HG02885 (cell line): ENCODE measurements at regions not wholly inside any gene's neighbourhood (a gene's known extent, or its start where the extent isn't known, plus 50 kb on each side); places are given as distances from the start of the nearest gene placed in this dataset.

Experiments
- ATAC-seq: cut with Tn5 transposase; IDR thresholded peaks from one replicate; pipeline ENCODE4 v1.9.1; 2021; ENCODE audit warnings: mild to moderate bottlenecking; ENCODE audit not compliant: unreplicated experiment, poor library complexity

GRCh38 chr11:15909937-15910598 is 446.3 kb downstream of the SOX6 start:
- no peak for ATAC-seq

DNA sequence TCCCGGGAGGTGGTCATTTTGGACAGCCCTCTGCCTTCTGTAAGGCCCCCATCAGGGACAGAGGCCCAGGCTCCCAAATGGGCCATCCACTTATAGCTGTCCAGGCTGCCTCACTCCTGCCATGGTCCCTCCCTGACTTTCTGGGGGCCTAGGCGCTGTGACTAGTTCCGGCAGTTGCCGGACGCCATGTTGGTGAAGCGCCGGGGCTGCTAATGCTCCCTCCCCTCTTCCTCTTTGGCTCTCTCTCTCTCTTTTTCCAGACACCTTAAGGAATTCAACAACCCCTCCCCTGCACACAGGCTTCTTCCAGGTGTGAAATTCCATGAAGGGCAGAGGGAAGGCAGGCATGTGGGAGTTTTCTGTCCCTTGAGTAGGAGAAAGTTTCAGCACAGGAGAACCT is 445.6 kb downstream of the SOX6 start:
- no peak for ATAC-seq

GRCh38 chr11:15911377-15912044 is 444.8 kb downstream of the SOX6 start:
- no peak for ATAC-seq

DNA sequence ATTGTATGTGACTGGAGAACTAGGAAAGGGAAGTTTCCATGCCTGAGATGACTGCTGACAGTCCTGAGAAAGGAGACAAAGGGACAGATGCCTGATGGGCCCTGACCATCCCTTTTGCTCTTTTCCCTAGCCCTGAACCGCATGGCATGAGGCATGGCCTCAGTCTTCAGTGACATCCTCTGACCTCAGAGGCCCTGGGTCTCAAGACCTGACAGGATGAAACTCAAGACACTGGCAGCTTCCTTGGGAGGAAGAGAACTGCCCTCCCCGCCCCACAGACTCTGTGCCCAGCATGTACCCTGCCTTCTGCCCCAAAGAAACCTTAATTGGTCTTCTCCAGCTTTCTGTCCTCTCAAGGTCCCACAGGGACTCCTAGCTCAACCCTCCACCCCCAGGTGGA is 444.1 kb downstream of the SOX6 start:
- ATAC-seq, result no peak

DNA sequence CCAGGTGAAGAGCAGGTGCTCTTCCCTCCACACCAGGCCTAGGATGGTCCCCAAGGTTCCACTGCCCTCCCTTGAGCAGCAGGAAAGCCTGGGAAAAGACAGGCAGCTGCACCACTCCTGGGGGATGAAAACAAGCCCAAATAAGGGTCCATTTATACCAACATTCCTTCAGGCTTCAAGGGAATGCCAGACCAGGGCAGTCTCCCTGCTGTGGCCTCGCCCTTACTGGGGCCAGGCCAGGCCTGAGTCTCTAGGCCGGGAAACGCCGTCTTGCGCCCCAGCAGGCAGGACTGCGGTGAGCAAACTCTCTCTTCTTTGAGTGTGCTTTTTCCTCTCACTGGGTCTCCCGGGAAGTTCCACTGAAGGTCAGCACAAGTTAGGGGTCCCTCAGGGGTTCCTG is 443.5 kb downstream of the SOX6 start:
- ATAC-seq, result no peak

- no peak for ATAC-seq
Measured at GRCh38 chr11:15913261-15913660, 443.1 kb downstream of the SOX6 start.
